Stimulated activated CD8-positive, alpha-beta memory T cell treated with anti-CD3 and anti-CD28 coated beads, Interleukin-2, amount 100 ng/mL, for 1 hour (primary cell): ENCODE measurements at regions not wholly inside any gene's neighbourhood (a gene's known extent, or its start where the extent isn't known, plus 50 kb on each side); places are given as distances from the start of the nearest gene placed in this dataset.
"Not testable (repeated sequence)": the region's sequence is repeated elsewhere in the genome, so short reads cannot be mapped to it uniquely, and the experiment has no call there.

Experiments used
- DNase-seq, 2 donors: peaks; one replicate each; pipeline ENCODE4 v3.0.0-alpha.2; 2020; ENCODE audit warnings: low read depth in 2 of 2

GRCh38 chr2:83877261-83877660, 581.8 kb downstream of the SUCLG1 start:
- not testable (repeated sequence) for DNase-seq

GRCh38 chr2:83874712-83875430, 584.2 kb downstream of the SUCLG1 start:
- no peak for DNase-seq

- DNase-seq = no peak
Measured at GRCh38 chr2:83874066-83874465, 585.0 kb downstream of the SUCLG1 start.

DNA sequence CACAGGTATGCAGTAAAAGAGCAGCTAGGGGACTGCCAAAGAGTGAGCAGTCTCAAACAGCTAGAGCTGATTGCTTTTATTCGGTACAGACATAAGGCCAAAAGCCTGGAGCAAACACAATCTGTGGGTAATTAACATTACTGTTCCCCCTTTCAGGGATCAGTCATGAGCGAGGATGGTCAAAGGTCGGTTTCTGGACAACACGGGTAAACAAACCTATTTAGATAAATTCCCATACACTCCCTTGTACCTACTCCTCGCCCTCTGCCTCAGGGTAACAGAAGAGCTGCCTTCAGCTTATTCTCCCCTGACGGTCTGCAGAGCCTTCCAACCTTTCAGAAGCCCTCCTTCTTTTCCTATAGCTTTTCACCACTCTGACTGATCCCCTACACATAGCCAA, 586.0 kb downstream of the SUCLG1 start:
- DNase-seq = no peak

GRCh38 chr2:83866211-83866610, 592.9 kb downstream of the SUCLG1 start:
- DNase-seq = no peak

DNA sequence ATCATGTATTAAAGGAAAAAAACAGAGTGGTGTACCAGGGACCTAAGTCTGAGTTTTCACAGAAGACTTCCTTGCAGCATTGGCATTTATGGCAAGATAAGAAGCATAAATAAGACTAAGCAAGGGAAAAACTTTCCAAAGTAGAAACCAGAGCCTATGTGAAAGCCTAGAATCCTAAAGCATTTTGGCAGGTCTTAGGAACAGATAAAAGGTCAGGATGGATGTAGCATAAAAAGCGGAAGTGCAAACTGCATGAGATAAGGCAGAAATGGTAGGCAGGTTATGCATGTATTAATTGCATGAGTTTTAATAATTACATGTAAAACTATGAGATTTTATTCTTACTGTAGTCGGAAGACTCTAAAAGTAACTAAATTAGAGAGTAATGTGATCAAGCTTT, 596.5 kb downstream of the SUCLG1 start:
- DNase-seq = no peak

- no peak for DNase-seq
Measured at GRCh38 chr2:83860320-83860719, 598.8 kb downstream of the SUCLG1 start.

GRCh38 chr2:83859553-83859952, 599.5 kb downstream of the SUCLG1 start:
- no peak for DNase-seq

DNA sequence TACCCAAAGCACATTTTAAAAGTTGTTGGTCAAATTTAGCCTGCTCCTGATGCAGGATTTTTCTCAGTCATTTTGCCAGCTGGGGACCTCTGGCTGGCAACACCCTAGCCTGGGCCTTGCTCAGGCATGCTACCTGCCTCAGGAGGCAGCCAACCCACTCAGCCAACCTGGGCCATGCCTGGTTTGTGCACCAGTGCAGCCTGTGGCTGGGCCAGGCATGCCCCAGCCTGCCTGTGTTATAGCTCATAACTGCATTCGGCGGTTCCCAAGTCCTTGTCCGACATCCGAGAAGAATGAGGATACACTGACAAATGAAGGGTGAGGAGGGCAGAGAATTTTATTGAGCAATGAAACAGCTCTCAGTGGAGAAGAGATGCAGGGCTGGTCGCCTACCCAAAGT, 608.0 kb downstream of the SUCLG1 start:
- no peak for DNase-seq

DNA sequence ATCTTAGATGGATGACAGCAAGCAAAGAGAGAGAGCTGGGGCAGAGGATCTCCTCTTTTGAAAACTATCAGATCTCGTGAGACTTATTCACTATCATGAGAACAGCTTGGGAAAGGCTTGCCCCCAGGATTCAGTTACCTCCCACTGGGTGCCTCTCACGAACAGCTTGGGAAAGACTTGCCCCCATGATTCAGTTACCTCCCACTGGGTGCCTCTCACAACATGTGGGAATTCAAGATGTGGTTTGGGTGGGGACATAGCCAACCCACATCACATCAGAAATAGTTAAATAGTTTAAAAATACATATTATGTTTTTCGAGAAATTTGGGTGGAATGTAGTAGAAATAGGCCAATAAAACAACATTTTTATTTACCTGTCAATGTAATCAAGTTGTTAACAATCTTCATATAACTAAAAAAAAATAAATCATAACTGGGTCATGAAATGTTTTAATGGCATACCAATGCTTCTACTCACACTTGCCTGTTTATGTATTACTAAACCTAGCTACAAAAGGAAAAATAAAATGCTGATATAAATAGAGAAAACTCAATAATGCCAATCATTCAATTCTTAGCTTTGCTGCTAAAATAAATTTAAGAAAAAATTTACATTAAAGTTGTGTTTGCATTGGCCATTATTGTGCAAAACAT, 608.9 kb downstream of the SUCLG1 start:
- DNase-seq = no peak

DNA sequence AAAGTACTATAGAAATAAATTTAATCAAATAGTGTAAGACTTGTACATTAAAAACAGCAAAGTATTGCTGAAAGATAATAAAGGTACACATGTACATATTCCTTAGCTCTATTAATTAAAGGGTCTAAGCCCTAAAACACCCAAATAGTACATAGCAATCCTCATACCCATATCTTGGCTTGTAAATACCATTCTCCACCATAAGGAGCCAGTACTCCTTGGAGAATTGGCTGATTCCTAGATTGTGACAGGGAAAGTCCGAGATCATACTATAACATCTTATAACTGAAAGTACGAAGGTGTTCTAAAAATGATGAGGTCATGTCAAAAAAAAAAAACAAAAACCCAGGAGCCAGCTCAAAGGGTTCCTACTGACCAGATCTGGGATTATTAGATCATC, 614.6 kb downstream of the SUCLG1 start:
- DNase-seq = no peak

DNA sequence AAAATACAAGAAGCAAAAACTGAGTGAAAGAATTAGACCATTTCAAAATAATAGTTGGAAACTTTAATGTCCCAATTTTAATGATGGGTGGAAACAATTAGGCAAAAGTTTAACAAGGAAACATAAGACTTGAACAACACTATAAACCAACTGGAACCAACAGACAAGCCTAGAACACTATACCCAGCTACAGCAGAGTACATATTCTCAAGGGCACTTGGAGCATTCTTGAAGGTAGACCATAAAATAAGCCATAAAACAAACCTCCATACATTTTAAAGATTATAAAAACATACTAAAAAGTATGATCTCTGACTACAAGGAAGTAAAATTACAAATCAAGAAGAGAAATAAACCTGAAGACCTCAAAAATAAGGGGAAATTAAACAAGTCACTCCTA, 616.7 kb downstream of the SUCLG1 start:
- DNase-seq = no peak

DNA sequence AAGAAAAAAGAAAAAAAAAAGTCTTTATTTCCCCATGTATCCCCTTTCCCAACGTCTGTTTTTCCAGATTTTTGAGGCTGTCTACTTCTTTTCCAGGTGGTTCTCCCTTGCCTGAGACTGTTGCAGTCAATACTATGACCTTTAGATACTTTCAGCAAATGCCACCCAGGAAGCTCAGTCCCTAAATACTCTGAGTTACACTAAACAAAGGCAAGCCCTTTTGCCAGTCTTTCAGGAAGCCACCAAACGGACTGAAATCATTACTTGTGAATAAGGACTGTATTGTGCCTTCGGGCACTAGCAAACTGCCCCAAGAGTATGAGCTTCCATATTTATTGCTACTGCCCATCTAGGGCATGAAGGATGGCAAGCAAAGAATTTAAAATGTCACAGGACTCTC, 621.3 kb downstream of the SUCLG1 start:
- DNase-seq = no peak

DNA sequence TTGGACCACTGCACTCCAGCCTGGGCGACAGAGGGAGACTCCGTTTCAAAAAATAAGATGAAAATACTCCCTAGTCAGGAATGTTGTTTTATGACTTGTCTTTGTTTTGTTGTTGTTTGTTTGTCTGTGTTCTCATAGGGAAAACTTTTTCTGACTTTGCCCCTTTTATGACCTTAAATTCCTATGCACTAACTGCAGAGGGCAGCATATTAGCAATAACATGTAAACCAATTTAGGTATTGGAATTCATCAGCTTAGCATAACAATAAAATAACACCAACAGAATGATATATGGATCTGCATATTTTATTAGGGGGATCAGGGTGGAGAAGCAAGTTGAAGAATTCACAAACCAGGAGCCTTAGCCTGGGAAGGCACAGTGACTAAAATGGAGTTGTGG, 631.5 kb downstream of the SUCLG1 start:
- DNase-seq = no peak

- DNase-seq = no peak
Measured at GRCh38 chr2:83826577-83826976, 632.5 kb downstream of the SUCLG1 start.

DNA sequence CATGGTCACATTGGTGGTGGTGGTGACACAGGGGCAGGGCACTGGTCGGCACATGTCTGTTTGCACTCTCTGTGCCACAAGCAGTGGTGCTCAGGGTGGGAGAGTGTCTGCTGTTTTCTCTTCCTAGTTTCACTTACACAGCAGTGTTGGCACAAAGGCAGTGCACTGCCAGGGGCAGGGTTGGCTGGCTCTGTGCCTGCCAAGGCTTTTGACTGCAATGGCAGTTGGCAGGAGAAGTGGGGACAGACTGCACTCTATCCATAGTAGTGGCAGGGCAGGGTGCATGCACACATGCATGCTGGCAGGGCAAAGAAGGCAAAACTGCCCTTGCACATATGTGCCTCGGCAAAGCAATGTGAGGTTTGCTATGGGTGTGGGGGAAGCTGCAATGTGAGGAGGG, 635.9 kb downstream of the SUCLG1 start:
- no peak for DNase-seq

DNA sequence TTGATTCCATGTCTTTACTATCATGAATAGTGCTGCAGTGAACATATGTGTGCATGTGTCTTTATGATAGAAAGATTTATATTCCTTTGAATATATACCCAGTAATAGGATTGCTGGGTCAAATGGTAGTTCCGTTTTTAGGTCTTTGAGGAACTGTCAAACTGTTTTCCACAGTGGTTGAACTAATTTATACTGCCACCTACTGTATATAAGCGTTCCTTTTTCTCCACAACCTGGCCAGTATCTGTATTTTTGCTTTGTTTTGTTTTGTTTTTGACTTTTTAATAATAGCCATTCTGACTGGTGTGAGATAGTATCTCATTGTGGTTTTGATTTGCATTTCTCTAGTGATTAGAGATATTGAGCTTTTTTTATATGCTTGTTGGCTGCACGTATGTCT, 641.6 kb downstream of the SUCLG1 start:
- DNase-seq = no peak

DNA sequence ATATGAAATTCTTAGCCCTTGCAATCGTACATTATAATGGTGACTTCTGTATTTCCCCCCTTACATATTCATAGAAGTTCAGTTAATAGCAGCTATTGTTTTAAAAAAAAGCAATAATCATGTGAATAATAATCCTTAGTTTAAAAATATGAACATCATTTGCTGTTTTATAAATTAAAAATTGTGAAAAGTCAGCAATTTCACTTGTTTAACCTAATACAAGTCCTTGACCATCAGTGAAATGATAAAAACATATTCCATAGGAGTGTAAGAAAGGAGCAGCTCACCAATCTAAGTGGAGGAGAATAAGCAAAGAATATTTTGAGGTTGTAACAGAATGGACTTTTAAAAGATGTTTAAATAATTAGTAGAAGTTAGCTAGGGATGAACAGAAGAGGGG, 650.2 kb downstream of the SUCLG1 start:
- no peak for DNase-seq

GRCh38 chr2:83802604-83803003, 656.5 kb downstream of the SUCLG1 start:
- no peak for DNase-seq

DNA sequence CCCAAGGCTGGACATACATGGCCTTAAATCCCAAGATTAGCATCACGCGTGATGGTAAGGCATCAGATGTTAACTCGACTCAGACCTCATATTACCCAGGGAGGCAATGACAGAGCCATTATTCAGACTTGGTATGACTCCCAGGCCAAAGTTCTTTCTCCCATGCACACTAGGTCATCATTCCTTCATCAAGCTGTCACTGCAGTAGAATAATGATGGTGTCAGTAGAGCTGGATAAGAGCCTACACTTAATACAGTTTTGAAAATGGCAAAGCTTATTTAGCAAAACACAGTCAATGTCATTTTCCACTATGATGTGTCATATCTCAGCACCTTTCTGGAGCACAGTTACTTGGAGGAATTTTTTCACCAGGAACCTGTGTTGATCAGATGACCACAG, 663.3 kb downstream of the SUCLG1 start:
- DNase-seq = no peak

- DNase-seq = not testable (repeated sequence)
Measured at GRCh38 chr2:83790467-83790866, 668.6 kb downstream of the SUCLG1 start.

GRCh38 chr2:83789674-83790073, 669.4 kb downstream of the SUCLG1 start:
- not testable (repeated sequence) for DNase-seq

DNA sequence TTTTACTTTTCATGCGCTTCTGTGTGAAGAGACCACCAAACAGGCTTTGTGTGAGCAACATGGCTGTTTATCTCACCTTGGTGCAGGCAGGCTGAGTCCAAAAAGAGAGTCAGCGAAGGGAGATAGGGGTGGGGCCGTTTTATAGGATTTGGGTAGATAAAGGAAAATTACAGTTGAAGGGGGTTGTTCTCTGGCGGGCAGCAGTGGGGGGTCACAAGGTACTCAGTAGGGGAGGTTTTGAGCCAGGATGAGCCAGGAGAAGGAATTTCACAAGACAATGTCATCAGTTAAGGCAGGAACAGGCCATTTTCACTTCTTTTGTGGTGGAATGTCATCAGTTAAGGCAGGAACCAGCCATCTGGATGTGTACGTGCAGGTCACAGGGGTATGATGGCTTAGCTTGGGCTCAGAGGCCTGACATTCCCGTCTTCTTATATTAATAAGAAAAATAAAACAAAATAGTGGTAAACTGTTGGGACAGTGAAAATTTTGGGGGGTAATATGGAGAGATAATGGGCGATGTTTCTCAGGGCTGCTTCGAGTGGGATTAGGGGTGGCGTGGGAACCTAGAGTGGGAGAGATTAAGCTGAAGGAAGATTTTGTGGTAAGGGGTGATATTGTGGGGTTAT, 670.0 kb downstream of the SUCLG1 start:
- DNase-seq = not testable (repeated sequence)
